ENCODE measurements at regions not wholly inside any gene's neighbourhood (a gene's known extent, or its start where the extent isn't known, plus 50 kb on each side); places are given as distances from the start of the nearest gene placed in this dataset.

DNA sequence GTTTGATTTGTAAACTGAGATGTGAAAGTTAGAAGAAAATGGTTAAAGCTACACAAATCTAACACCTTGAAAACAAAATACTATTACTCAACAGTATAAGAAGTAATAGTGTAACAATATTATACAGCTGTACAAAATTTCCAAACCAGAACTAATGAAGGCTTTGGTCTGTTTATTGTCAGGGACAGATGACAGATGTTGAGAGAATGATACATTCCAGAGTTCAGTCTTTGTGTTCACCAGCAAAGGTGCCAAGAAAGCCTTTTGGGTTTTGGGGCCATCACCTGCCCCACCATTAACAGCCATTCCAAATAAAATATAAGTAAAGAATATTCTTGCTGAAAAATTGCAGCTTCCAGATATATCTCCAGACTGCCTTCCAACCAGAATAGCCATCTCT is 439.3 kb downstream of the PCDH20 start:
- TF ChIP-seq TCF12 (IDR thresholded peaks at IDR 0.05) (no peak), CTCF (IDR thresholded peaks at IDR 0.05) (no peak), EZH2phosphoT487 (IDR thresholded peaks at IDR 0.05; ENCODE audit: borderline replicate concordance, low read depth) (no peak), FOXJ3 (CRISPR knock-in tag; IDR thresholded peaks at IDR 0.05) (no peak), TAF1 (IDR thresholded peaks at IDR 0.05; ENCODE audit: borderline replicate concordance, low read depth, low read length) (no peak), GABPA (IDR thresholded peaks at IDR 0.05; ENCODE audit: low read depth) (no peak), RFX5 (IDR thresholded peaks at IDR 0.05; ENCODE audit: low read length) (no peak), USF1 (IDR thresholded peaks at IDR 0.05; ENCODE audit: borderline replicate concordance, low read depth) (no peak), RAD21 (IDR thresholded peaks at IDR 0.05; ENCODE audit: low read length) (no peak), MXI1 (IDR thresholded peaks at IDR 0.05; ENCODE audit: low read depth, low read length) (no peak), EP300 (IDR thresholded peaks at IDR 0.05; ENCODE audit: borderline replicate concordance in 1 of 2, low read depth in 1 of 2, low read length in 1 of 2) (no peak)

Measured in SK-N-SH (cell line).